NCI-H2196 treated with DMSO at 0.1 percent for 48 hours (cell line): ENCODE measurements at regions not wholly inside any gene's neighbourhood (a gene's known extent, or its start where the extent isn't known, plus 50 kb on each side); places are given as distances from the start of the nearest gene placed in this dataset.

Experiments
- DNase-seq: peaks from one replicate; lab custom pipeline; 2025; ENCODE audit not compliant: unreplicated experiment; lab: John Stamatoyannopoulos, UW

GRCh38 chr7:89908736-89909135 is 245.5 kb upstream of the STEAP1 start:
- no peak for DNase-seq

- no peak for DNase-seq
Measured at GRCh38 chr7:89914711-89915110, 239.6 kb upstream of the STEAP1 start.

DNA sequence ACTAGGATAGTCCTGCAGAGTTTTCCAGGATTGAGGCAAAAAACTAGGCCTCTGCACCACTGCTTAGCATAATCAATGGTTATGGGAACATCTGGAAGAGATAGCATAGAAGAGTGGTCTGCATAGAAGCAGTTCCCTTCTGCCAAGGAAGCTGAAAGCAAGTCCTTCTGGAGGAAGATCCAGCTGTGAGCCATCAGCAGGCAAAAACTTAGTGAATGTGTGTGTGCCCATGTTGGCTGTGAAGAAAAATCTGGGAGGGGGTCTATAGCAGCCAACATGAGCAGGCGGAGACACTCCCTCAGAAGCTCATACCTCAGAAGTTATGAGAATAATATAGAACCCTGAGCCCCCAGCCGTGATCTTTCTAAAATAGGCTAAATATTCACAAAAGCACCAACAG is 228.1 kb upstream of the STEAP1 start:
- no peak for DNase-seq

- no peak for DNase-seq
Measured at GRCh38 chr7:89926701-89927100, 227.6 kb upstream of the STEAP1 start.

DNA sequence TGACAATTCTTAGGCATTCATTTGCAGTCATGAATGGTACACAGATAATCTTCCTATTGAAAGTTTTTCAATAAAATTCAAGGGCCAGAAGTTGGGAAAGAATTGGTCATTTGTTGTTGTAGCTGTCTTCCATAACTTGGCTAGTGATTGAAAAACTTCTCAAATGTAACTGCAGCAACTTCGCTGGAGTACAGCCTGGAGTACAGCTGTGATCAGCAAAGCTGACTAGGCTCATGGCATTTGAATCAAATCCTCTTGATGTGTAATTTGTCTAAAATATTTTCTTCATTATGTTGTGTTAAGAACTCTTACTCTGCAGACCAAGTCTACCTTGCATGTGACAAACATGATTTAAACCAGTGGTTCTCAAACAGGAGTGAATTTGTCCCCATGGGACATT is 226.5 kb upstream of the STEAP1 start:
- no peak for DNase-seq

- DNase-seq = no peak
Measured at GRCh38 chr7:89928451-89928850, 225.8 kb upstream of the STEAP1 start.

- DNase-seq = no peak
Measured at GRCh38 chr7:89934101-89934500, 220.2 kb upstream of the STEAP1 start.

- DNase-seq = no peak
Measured at GRCh38 chr7:89943525-89944050, 210.7 kb upstream of the STEAP1 start.

GRCh38 chr7:89958525-89959068 is 195.7 kb upstream of the STEAP1 start:
- no peak for DNase-seq

GRCh38 chr7:89966067-89966664 is 188.1 kb upstream of the STEAP1 start:
- no peak for DNase-seq

GRCh38 chr7:89975577-89975976 is 178.7 kb upstream of the STEAP1 start:
- no peak for DNase-seq

GRCh38 chr7:89987665-89988064 is 166.6 kb upstream of the STEAP1 start:
- no peak for DNase-seq

- DNase-seq = no peak
Measured at GRCh38 chr7:89988074-89988473, 166.2 kb upstream of the STEAP1 start.

GRCh38 chr7:89989454-89989853 is 164.8 kb upstream of the STEAP1 start:
- no peak for DNase-seq

- no peak for DNase-seq
Measured at GRCh38 chr7:89994483-89994882, 159.8 kb upstream of the STEAP1 start.

DNA sequence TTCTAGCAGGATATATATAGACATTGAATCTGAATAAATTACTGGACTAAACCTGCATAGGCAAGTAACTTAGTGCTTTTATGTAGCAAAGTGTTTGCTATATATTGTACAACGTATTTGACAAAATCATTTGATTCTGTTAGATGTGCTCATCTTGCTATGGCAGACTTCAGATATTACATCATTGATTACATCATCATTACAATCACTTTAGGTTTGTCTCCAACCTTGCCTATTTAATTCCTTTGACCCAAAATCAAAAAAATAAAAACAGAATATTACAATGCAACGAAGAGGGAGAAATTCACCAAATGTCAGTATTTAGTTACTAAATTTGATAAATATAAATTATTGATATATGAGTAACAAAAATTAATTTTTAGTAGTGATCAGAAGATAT is 155.7 kb upstream of the STEAP1 start:
- no peak for DNase-seq

GRCh38 chr7:90005836-90006235 is 148.4 kb upstream of the STEAP1 start:
- no peak for DNase-seq

- no peak for DNase-seq
Measured at GRCh38 chr7:90007001-90007654, 147.1 kb upstream of the STEAP1 start.

GRCh38 chr7:90007831-90008230 is 146.4 kb upstream of the STEAP1 start:
- no peak for DNase-seq

DNA sequence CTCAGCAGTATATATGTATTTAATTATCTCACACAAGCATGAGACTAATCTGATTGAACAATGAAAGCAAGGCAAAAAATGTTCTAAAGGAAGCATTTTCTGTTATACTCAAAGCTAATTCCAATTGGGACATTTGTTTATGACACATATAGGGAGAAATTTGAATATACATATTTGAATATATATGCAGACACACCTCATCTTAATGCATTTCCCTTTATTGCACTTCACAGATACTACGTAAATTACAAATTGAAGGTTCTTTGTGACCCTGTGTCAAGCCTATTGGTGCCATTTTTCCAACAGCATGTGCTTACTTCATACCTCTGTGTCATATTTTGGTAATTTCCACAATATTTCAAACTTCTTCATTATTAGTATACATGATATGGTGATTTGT is 132.1 kb upstream of the STEAP1 start:
- no peak for DNase-seq

GRCh38 chr7:90025771-90026170 is 128.5 kb upstream of the STEAP1 start:
- no peak for DNase-seq

- no peak for DNase-seq
Measured at GRCh38 chr7:90033850-90034249, 120.4 kb upstream of the STEAP1 start.

DNA sequence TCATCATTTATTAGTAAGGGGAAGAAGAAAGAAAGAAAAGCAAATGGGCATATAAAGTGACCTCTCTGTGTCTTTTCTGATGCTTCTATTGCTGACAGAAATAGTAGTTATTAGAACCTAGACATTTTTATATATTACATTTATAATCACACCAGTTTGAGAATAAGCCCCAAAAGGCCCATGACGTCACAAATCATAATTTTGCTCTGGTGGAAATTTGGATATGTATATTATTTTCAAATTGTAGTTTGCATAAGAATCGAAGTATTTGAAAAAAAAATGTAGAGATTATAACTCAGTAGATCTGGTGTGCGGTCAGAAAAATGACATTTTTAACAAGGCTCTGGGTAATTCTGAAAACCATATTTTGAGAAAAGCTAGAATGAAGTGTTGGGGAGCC is 101.2 kb upstream of the STEAP1 start:
- no peak for DNase-seq
